HUES6 (cell line): ENCODE measurements at regions not wholly inside any gene's neighbourhood (a gene's known extent, or its start where the extent isn't known, plus 50 kb on each side); places are given as distances from the start of the nearest gene placed in this dataset.
A peak's percentile ranks its signal among the peaks of the same experiment; 100 is the strongest.

Experiments
- H3K27ac ChIP-seq: 2 replicates; pipeline ENCODE4 v1.7.0; 2013; ENCODE audit warnings: low read depth, mild to moderate bottlenecking, low read length, inconsistent platforms
- H3K27me3 ChIP-seq: 2 replicates; pipeline ENCODE4 v1.6.1; 2013; ENCODE audit warnings: low read length; ENCODE audit not compliant: control insufficient read depth, insufficient read depth
- H3K36me3 ChIP-seq: 2 replicates; pipeline ENCODE4 v1.6.1; 2013; ENCODE audit warnings: low read length; ENCODE audit not compliant: control insufficient read depth, insufficient read depth
- H3K4me1 ChIP-seq: 2 replicates; pipeline ENCODE4 v1.6.1; 2013; ENCODE audit warnings: low read length; ENCODE audit not compliant: control insufficient read depth, insufficient read depth
- H3K4me3 ChIP-seq: 2 replicates; pipeline ENCODE4 v1.5.1; 2013; ENCODE audit warnings: low read depth, low read length
- H3K9ac ChIP-seq: one replicate; pipeline ENCODE4 v1.6.1; 2013; ENCODE audit warnings: mild to moderate bottlenecking, low read length
- H3K9me3 ChIP-seq: 2 replicates; pipeline ENCODE4 v1.6.1; 2013; ENCODE audit warnings: low read depth, low read length; ENCODE audit not compliant: control insufficient read depth, insufficient read depth

DNA sequence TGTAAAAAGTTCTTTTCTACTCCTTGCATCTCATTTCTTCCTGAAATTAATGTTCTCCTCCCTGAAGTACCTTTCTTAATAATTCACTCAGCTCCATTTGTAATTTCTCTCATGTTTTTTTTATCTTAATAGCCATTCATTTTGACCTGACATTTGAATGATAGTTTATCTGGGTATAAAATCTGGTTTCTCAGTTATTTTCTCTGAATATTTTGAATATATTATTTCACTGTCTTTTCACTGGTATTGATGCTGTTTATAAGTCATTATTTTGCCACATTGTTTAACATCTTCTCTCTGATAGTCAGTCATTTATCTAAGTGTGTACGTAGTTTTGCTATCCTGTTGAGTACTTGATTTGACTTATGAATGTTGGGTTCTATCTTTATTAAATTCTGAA, 68.8 kb upstream of the ARHGAP18 start:
- peaks cover 3% of the 10 kb centered on the region; the same call in 1 of the 2 replicates for H3K4me1 ChIP-seq
- H3K27ac ChIP-seq, result no peak overlapping the region
- H3K27me3 ChIP-seq, result no peaks in the 10 kb centered on the region
- no peak overlapping the region for H3K4me3 ChIP-seq
- no peaks in the 10 kb centered on the region for H3K36me3 ChIP-seq
- peaks cover 4% of the 10 kb centered on the region; the same call in 1 of the 2 replicates for H3K9me3 ChIP-seq
- no peak overlapping the region for H3K9ac ChIP-seq

DNA sequence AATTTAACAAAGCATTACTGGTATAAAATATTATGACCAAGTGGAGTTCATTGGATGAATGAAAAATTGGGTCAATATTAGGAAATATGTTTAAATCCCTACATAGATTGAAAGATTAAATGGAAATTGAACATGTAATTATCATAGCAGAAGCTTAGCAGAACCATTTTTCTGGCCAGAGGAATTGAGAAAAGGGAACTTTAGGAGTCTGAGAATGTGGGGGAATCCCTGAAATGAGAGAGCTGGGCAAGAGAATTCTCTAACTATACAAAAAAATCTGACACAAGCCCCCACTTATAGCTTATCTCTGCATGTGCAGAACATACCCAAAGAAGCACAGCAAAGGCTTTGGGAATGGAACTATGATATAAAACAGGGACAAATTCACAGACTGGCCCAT, 67.4 kb upstream of the ARHGAP18 start:
- Histone ChIP-seq H3K27me3 (no peaks in the 10 kb centered on the region), H3K4me3 (no peak overlapping the region), H3K36me3 (no peaks in the 10 kb centered on the region), H3K27ac (no peak overlapping the region), H3K9me3 (peaks cover 4% of the 10 kb centered on the region; the same call in 1 of the 2 replicates), H3K9ac (no peak overlapping the region), H3K4me1 (peaks cover 3% of the 10 kb centered on the region; the same call in 1 of the 2 replicates)

DNA sequence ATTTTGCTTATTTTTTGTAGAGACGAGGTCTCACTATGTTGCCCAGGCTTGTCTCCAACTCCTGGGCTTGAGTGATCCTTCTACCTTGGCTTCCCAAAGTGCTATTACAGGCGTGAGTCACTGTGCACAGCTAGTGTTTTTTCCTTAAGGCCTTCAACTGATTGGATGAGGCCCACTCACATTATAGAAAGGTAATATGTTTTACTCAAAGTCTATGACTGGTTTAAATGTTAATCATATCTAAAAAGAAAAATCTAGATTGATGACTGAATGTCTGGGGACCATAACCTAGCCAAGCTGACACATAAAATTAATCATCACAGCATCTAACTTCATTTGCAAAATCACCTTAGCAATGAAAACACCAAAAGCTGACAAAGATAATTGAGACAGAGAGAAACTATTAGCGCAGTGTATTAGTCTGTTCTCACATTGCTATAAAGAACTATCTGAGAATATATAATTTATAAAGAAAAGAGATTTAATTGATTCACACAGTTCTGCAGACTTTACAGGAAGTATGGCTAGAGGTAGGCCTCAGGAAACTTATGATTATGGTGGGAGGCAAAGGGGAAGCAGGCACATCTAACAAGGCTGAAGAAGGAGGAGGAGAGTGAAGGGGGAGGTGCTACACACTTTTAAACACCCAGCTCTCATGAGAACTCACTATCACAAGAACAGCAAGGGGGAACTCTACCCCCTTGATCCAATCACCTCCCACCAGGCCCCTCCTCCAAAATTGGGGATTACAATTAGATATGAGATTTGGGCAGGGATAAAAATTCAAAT, 66.8 kb upstream of the ARHGAP18 start:
- no peak overlapping the region for H3K9ac ChIP-seq
- H3K27me3 ChIP-seq, result no peaks in the 10 kb centered on the region
- H3K9me3 ChIP-seq, result peaks cover 4% of the 10 kb centered on the region; the same call in 1 of the 2 replicates
- H3K4me1 ChIP-seq, result peaks cover 3% of the 10 kb centered on the region; the same call in 1 of the 2 replicates
- no peaks in the 10 kb centered on the region for H3K36me3 ChIP-seq
- H3K4me3 ChIP-seq, result no peak overlapping the region
- no peak overlapping the region for H3K27ac ChIP-seq

DNA sequence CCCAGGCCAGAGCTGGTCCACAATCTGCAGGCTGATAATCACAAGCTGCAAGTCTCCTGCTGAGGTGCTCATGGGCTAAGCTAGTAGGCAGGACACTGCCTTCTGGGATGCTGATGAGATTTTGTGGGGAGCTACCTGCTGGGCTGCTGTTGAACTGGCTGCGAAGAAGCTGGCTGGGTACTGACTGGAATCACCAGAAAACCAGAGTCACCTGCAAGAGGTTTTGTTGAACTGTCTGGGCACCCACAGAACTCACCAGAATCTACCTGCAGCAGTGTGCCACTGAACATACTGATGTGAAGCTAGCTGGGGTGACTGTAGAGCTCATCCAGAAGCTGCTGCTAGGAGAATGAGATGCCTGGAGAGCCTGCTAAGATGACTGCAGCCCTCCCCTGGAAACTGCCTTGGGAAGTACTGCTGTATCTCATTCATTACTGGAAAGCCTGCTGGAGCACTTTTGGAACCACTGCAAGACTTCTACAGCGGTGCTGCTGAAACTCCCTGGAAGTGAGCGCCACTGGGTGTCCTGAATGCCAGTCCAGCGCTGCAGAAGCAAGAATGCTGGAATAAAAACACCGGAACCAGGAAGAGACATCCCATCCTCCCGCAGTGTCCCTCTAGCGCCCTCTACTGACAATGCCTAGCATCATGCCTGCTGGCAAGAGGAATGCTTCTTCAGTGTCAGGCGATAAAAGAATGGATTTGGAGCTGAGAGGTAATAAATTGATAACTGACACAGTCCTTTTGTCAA, 64.9 kb upstream of the ARHGAP18 start:
- Histone ChIP-seq H3K36me3 (no peaks in the 10 kb centered on the region), H3K27me3 (no peaks in the 10 kb centered on the region), H3K4me1 (peaks cover 3% of the 10 kb centered on the region; the same call in 1 of the 2 replicates), H3K9ac (no peak overlapping the region), H3K27ac (no peak overlapping the region), H3K9me3 (peaks cover 4% of the 10 kb centered on the region; the same call in 1 of the 2 replicates), H3K4me3 (peak overlapping the region; percentile 49)

DNA sequence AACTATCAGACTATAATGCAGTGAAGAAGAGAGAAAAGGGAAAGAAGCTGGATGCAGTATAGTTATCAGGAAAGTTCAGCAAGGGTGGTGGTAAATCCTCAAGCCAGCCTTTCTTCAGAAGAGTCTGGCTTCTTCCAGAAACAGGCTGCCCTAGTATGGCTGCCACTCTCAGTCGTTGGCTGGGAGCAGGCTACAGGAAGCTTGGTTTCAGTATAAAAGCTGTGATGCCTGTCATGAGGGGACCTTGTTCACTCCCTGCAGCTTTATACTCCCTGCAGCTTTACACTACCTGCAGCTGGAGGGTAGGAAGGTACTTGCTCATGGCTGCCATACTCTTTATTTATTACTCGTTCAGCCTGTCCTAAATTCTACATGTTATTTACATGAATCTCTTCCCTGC, 63.3 kb upstream of the ARHGAP18 start:
- H3K9ac ChIP-seq, result no peak overlapping the region
- H3K27me3 ChIP-seq, result peaks cover 3% of the 10 kb centered on the region
- no peaks in the 10 kb centered on the region for H3K9me3 ChIP-seq
- H3K27ac ChIP-seq, result no peak overlapping the region
- peaks cover 3% of the 10 kb centered on the region; the same call in 1 of the 2 replicates for H3K4me1 ChIP-seq
- H3K4me3 ChIP-seq, result no peak overlapping the region
- H3K36me3 ChIP-seq, result no peaks in the 10 kb centered on the region

DNA sequence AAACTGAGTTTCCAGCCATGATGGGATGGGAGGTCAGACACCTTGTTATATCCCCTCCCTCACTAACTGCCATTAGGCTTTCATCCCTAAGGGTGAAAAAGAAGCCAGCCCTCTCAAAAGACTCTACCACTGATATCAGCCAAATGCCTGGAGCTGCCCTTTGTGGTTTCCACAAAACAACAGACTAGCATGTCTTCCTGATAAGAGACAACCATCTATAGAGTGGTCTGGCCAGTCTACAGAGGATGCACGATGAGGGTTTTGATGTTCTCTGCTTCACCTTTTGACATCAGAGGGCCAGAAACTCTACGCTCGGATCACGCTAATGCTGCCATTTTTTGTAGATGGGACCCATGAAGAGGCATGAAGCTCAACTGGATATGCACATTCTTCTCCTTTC, 61.7 kb upstream of the ARHGAP18 start:
- H3K4me3 ChIP-seq, result no peak overlapping the region
- peaks cover 7% of the 10 kb centered on the region; the same call in 1 of the 2 replicates for H3K4me1 ChIP-seq
- no peaks in the 10 kb centered on the region for H3K9me3 ChIP-seq
- H3K27me3 ChIP-seq, result peaks cover 20% of the 10 kb centered on the region
- no peak overlapping the region for H3K27ac ChIP-seq
- no peak overlapping the region for H3K9ac ChIP-seq
- no peaks in the 10 kb centered on the region for H3K36me3 ChIP-seq

DNA sequence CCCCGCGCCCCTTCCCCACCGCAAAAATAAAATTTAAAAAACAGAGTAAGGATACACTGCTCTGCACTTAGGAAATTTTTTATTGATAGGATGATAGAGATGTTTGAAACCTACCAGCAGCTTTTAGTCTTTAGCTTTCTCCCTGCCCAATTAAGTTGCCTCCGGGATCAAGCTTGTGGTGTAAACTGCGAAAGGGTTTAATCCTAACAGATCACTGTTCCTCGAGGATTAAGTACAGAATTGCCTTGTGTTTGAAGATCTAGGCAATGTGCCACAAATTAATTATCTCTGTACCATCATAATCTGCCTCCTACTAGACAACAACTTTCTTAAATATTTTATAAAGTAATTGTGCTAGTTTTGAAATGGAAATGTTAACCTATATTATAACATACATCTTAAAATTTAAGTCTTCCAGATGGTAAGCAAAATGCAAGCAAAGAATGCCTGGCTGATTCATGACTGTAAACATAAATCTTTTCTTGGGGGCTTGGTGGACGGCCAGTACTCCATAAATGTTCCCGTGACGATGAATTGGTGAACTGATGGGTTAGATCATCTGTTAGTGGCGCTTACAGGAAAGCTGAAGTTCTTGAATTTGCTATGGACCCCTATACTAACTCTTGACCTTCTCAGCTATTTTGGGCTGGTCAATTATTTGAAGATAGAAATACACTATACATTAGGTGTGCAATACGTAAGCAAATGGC, 58.0 kb upstream of the ARHGAP18 start:
- Histone ChIP-seq H3K4me1 (peaks cover 4% of the 10 kb centered on the region; the same call in 1 of the 2 replicates), H3K36me3 (no peaks in the 10 kb centered on the region), H3K4me3 (peak overlapping the region; percentile 55), H3K27ac (no peak overlapping the region), H3K27me3 (peaks cover 28% of the 10 kb centered on the region), H3K9me3 (no peaks in the 10 kb centered on the region), H3K9ac (no peak overlapping the region)

DNA sequence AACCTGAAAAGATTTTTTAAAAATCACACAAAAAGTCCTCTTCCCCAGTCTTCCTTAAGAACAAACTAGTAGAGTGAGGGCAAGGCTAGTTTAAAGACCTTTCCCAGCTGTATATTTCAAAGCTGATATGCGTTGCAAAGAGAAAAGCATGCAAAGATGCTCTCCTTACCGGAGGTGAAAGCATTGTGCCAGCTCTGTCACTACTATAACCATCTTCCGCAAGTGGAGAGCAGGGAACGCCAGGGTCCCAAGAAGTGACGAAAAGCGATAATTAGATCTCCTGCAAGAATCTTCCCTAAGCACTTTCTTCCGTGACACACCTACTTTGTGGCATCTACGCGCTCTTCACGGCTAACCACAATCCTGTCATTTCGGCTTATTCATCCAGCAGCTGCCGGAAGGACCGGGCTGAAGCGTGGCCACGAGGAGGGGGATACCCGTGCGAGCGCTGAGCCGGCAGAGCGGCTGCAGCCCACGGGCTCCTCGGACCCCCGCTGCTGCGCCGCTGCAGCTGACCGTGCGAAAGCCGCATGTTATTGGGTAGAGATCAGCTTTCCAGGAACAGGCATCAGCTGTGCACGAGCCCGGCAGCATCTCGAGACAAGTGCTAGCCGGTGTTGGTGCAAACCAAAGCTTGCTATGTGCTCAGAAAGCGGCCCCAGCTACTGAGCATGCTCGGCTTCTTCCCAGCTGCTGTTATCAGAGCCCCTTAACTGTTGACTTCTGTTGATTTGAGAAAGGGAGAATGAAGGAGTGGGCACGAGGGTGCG, 57.2 kb upstream of the ARHGAP18 start:
- Histone ChIP-seq H3K9ac (no peak overlapping the region), H3K36me3 (no peaks in the 10 kb centered on the region), H3K4me1 (peaks cover 4% of the 10 kb centered on the region; the same call in 1 of the 2 replicates), H3K9me3 (no peaks in the 10 kb centered on the region), H3K27me3 (peaks cover 28% of the 10 kb centered on the region), H3K4me3 (peak overlapping the region; percentile 55), H3K27ac (no peak overlapping the region)

DNA sequence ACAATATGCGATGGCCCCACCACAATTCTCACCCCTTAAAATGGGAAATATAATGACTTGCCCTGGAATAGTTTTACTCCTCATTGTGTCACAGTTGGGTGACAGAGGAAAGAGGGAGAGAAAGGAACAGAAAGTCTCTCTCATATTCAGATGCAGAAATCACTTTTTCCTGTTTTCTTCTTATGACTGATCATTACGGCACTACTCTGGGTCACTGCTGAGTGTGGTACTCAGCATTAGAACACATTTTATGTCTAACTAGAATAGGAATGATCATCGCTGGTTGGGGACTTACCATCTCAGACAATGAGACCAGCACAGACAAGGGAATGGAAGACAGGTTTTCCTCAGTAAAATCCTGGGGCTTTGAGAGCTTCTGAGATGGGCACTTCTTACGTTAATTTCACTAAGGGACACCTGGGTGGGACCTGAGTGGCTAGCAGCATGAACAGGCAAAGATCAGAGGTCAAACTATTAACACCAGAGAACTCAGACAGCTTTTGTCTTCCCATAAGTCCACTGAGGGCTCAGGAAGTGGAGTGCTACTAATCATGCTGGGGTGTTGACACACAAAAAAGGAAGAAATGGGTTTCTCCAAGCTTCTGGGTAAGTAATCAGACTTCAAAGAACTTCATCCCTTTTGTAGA, 54.9 kb upstream of the ARHGAP18 start:
- Histone ChIP-seq H3K9me3 (no peaks in the 10 kb centered on the region), H3K4me3 (no peak overlapping the region), H3K27ac (no peak overlapping the region), H3K27me3 (peaks cover 28% of the 10 kb centered on the region), H3K36me3 (no peaks in the 10 kb centered on the region), H3K9ac (no peak overlapping the region), H3K4me1 (peaks cover 4% of the 10 kb centered on the region; the same call in 1 of the 2 replicates)
